CD4-positive, alpha-beta T cell treated with Interleukin-1 beta for 1 hour (primary cell): ENCODE measurements at regions not wholly inside any gene's neighbourhood (a gene's known extent, or its start where the extent isn't known, plus 50 kb on each side); places are given as distances from the start of the nearest gene placed in this dataset.
A peak's percentile ranks its signal among the peaks of the same experiment; 100 is the strongest.

ENCODE experiments used
- DNase-seq, 2 donors: peaks; one replicate each; pipeline ENCODE4 v3.0.0-alpha.2; 2020 to 2022

GRCh38 chr1:184813528-184814089 lies 59.0 kb upstream of the EDEM3 start:
- no peak for DNase-seq

DNA sequence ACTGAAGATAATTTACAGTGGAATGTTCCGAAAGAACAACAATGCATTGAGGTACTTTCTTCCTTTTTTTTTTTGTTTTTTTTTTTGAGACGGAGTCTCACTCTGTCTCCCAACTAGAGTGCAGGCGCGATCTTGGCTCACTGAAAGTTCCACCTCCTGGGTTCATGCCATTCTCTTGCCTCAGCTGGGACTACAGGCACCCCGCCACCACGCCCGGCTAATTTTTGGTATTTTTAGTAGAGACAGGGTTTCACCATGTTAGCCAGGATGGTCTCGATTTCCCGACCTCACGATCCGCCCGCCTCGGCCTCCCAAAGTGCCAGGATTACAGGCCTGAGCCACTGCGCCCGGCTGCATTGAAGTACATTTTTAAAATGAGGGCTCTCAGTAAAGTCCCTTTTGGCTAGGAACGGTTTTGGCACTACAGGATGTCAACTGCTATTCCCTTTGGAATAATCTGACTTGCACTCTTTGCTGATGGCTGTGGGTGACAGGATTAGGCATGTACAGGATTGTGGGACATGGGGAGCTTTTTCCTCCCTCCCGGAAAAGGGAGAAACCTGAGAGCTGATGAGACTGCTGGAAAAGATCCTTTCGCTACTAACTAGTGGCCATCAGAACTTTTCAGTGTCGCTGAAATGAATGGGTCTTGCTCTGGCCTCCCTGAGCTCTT lies 56.9 kb upstream of the EDEM3 start:
- no peak for DNase-seq

GRCh38 chr1:184810735-184811343 lies 56.2 kb upstream of the EDEM3 start:
- no peak for DNase-seq

DNA sequence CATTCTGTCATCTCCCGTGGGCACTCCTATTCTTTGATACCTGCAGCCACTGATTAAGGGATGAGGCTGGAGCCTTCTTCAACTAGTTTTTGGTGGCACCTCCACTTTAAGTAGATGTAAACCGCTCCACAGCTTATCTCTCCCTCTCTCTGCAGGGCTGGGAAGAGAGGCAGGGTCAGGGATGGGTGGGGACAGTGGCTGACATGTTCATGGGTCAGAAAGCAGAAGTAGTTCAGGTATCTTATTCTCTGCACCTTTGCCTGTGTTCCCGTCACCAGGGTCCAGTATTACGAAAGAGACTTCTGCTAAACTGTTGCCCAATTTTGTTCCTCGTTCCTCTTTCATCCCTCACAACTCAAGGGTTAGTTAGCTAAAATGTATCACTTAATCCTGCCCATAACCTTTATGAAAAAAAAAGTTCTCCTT lies 51.7 kb upstream of the EDEM3 start:
- DNase-seq, result peak in 1 of 2 donors; percentile 32

GRCh38 chr1:184805667-184806295 lies 51.1 kb upstream of the EDEM3 start:
- DNase-seq, result peak; percentile 78 to 84
